NCI-H2029 treated with DMSO at 0.1 percent for 48 hours (cell line): ENCODE measurements at regions not wholly inside any gene's neighbourhood (a gene's known extent, or its start where the extent isn't known, plus 50 kb on each side); places are given as distances from the start of the nearest gene placed in this dataset.

Experiments used
- DNase-seq: peaks from one replicate; lab custom pipeline; 2025; lab: John Stamatoyannopoulos, UW

DNA sequence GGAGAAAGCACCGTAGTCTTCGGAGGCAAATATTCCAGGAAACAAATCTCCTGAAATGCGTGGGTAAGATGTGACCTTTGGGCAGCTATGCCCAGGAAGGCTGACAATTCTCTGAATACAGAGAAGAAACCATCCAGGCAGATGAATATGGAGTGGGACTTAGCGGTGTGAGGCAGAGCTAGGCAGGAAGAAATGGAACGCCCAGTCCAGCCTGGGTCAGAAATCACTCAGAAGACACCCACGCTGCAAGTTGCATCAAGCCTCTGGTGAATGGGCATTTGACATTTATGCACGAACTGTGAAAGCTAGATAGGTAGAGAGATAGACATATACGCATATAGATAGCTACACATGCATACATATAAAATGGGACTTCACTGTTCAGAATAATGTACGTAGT is 498.5 kb downstream of the QKI start:
- no peak for DNase-seq

DNA sequence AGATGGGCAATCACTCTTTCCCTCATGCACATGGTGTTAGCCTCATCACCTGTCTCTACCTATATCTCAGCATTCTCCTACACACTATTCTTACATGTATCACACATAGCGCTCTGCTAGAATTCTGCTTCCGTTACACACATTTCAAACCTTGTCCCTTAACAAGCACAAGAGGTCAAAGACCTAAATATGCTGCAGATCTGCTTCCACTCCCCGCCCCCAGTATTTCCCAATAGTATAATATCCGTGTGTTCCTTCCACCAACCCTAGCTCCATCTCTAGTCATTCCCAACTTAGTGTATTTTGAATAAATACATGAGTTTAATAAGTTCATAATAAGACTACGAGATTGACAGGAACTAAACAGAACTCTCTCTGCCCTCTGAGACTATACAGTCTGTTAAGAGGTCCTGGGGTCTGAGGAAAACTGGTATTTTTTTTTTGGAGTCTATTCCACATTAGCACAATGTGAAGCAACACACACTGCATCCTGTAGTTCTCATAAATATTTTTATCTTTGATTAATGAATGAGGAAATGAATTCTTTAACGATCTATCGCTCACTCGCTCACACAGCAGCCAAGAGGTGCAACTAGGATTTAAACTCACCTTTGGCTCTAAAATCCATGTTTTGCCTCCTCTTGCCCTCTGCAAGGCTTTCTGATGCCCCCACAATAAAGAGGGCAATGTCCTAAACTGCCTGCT is 491.6 kb downstream of the QKI start:
- no peak for DNase-seq

GRCh38 chr6:163904186-163904585 is 489.7 kb downstream of the QKI start:
- no peak for DNase-seq

DNA sequence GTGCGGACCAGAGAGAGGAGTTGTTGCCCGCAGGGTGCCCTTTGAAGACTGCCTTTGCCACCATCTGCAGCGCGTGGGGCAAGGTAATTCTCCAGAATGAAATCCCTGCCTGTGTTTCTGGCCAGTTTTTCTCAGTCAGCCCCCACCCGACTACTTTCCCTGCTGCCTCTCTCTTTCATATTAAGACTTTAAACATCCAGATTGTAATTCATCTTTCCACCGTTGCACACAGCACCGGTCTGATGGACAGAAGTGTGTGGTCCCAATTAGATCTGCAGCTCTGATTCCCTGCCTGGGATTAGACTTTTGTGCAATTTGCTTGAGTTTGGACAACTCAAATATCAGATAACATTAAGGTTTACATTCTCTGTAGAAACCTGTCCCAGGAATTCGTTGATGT is 489.0 kb downstream of the QKI start:
- DNase-seq = no peak

- DNase-seq = no peak
Observed at GRCh38 chr6:163902993-163903392, 488.5 kb downstream of the QKI start.

GRCh38 chr6:163901681-163902080 is 487.2 kb downstream of the QKI start:
- DNase-seq = no peak

GRCh38 chr6:163900570-163900969 is 486.1 kb downstream of the QKI start:
- DNase-seq = no peak

DNA sequence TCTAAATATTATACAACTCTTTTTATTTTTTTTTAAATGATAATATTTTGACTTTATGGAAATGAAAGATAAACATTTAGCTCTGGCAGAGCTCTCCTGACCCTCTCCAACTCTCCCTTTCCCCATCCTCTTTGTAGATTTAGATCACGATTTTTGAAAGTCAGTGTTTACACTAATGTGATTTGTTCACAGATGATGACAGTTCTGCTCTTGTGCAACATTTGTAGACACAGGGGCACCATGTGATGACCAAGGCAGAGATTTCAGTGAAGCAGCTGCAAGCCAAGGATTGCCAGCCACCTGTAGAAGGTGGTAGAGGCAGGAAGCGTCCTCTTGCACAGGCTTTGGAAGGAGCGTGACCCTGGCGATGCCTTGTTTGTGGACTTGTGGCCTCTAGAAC is 483.2 kb downstream of the QKI start:
- no peak for DNase-seq

GRCh38 chr6:163897030-163897429 is 482.5 kb downstream of the QKI start:
- no peak for DNase-seq

DNA sequence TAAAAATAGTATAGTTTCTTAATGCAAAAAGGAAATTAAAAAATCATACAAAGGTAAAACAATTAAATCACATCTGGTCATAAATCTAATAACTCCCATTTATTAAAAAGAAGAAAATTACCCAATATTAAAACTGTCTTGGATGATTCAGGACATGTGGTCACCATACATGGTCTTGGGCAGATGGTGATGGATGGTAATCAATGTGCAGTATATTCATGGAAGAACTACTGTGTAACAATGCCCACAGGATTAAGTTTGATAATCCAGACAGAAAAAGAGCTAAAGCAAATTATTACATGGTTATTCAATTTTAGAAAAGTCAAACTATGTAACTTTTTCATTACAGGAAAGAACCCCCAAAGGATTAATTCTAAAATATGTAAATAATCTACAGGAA is 480.6 kb downstream of the QKI start:
- DNase-seq = no peak

- DNase-seq = no peak
Observed at GRCh38 chr6:163893609-163894189, 479.2 kb downstream of the QKI start.

GRCh38 chr6:163892824-163893561 is 478.5 kb downstream of the QKI start:
- no peak for DNase-seq

GRCh38 chr6:163889904-163890514 is 475.5 kb downstream of the QKI start:
- DNase-seq = no peak

- no peak for DNase-seq
Observed at GRCh38 chr6:163888030-163888819, 473.7 kb downstream of the QKI start.

GRCh38 chr6:163886428-163886827 is 471.9 kb downstream of the QKI start:
- DNase-seq = no peak

GRCh38 chr6:163883984-163884383 is 469.5 kb downstream of the QKI start:
- no peak for DNase-seq

- no peak for DNase-seq
Observed at GRCh38 chr6:163878698-163879097, 464.2 kb downstream of the QKI start.

- no peak for DNase-seq
Observed at GRCh38 chr6:163877877-163878639, 463.5 kb downstream of the QKI start.

DNA sequence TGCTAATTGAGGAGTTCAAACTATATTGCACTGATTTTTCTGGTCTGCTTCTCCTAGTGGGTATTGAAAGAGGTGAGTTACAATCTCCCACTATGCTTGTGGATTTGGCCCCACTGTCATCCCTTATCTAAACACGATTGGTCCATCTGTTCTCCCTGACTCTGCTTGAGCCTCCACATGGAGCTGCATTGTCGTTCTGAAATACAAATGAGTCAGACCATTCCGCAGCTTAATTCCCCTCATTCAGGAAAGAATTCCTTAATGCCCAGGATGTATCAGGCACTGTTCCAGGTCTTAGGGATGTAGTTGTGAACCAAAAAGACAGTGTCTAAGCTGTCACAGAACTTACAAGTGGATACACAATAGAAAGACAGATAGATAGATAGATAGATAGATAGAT is 461.9 kb downstream of the QKI start:
- no peak for DNase-seq

- no peak for DNase-seq
Observed at GRCh38 chr6:163874784-163875183, 460.3 kb downstream of the QKI start.

- DNase-seq = no peak
Observed at GRCh38 chr6:163872335-163872734, 457.8 kb downstream of the QKI start.
